IMR-90 (cell line): ENCODE measurements at regions not wholly inside any gene's neighbourhood (a gene's known extent, or its start where the extent isn't known, plus 50 kb on each side); places are given as distances from the start of the nearest gene placed in this dataset.

Source experiments
- ATAC-seq: fragments of 200-7000 bp; cut with Tn5 transposase; 2 replicates; pipeline ENCODE4 v1.9.1; 2020; ENCODE audit warnings: low read depth, mild to moderate bottlenecking, moderate library complexity
- BruUV-seq: library from RNA; stranded (reverse); fragments of 400-500 nt; replicated peaks from 2 replicates; lab custom pipeline; 2021; lab: Mats Ljungman, UMichigan
- CTCF ChIA-PET: fragments of 300-600 bp; formaldehyde crosslinking; extraction: SDS; loops from one replicate; lab custom pipeline; 2021; ENCODE audit warnings: antibody characterized with exemption; lab: Yijun Ruan, JAX
- POLR2A ChIA-PET: fragments of 300-600 bp; sonication (Branson Sonifier 250); formaldehyde crosslinking; loops from one replicate; lab custom pipeline; 2022; ENCODE audit warnings: antibody characterized with exemption; ENCODE audit not compliant: unreplicated experiment; lab: Charles Lee
- DNase-seq: peaks from one replicate; pipeline ENCODE4 v3.0.0; 2013
- H2AFZ ChIP-seq: replicated peaks from 2 replicates; pipeline ENCODE3; 2013; ENCODE audit warnings: low read length, mild to moderate bottlenecking; ENCODE audit not compliant: poor library complexity
- H2AK5ac ChIP-seq: 2 replicates; pipeline ENCODE4 v1.6.1; 2013; ENCODE audit warnings: low read depth, low read length, inconsistent platforms
- H2AK9ac ChIP-seq: replicated peaks from 2 replicates; pipeline ENCODE3; 2013; ENCODE audit warnings: mild to moderate bottlenecking, low read depth, low read length, moderate library complexity; ENCODE audit not compliant: poor library complexity
- H2BK120ac ChIP-seq: 2 replicates; pipeline ENCODE4 v1.6.1; 2013; ENCODE audit warnings: low read depth, low read length, inconsistent platforms
- H2BK15ac ChIP-seq: 3 replicates; pipeline ENCODE4 v1.6.1; 2013; ENCODE audit warnings: low read depth, low read length, inconsistent platforms
- H2BK20ac ChIP-seq: 2 replicates; pipeline ENCODE4 v1.6.1; 2013; ENCODE audit warnings: low read depth, mild to moderate bottlenecking, inconsistent platforms, low read length, moderate library complexity
- H2BK5ac ChIP-seq: 2 replicates; pipeline ENCODE4 v1.6.1; 2013; ENCODE audit warnings: mild to moderate bottlenecking, low read depth, low read length, inconsistent platforms; ENCODE audit not compliant: poor library complexity, severe bottlenecking
- H3K14ac ChIP-seq: replicated peaks from 2 replicates; pipeline ENCODE4 v1.6.1; 2013; ENCODE audit warnings: low read depth, low read length, inconsistent platforms
- H3K18ac ChIP-seq: 2 replicates; pipeline ENCODE4 v1.6.1; 2013; ENCODE audit warnings: low read depth, low read length, control low read depth
- H3K23ac ChIP-seq: 2 replicates; pipeline ENCODE4 v1.6.1; 2013; ENCODE audit warnings: low read depth, low read length, inconsistent platforms
- H3K27ac ChIP-seq: 2 replicates; pipeline ENCODE4 v1.5.1; 2013; ENCODE audit warnings: mild to moderate bottlenecking, control low read depth, low read length; ENCODE audit not compliant: insufficient read depth
- H3K27me3 ChIP-seq: 2 replicates; pipeline ENCODE4 v1.6.1; 2013; ENCODE audit warnings: low read length; ENCODE audit not compliant: control insufficient read depth, insufficient read depth
- H3K36me3 ChIP-seq: 2 replicates; pipeline ENCODE4 v1.6.1; 2013; ENCODE audit warnings: low read length, mixed read lengths; ENCODE audit not compliant: control insufficient read depth, insufficient read depth
- H3K4ac ChIP-seq: 2 replicates; pipeline ENCODE4 v1.6.1; 2013; ENCODE audit warnings: low read depth, low read length, inconsistent platforms
- H3K4me1 ChIP-seq: 2 replicates; pipeline ENCODE4 v1.6.1; 2013; ENCODE audit warnings: low read length, mixed read lengths; ENCODE audit not compliant: control insufficient read depth, insufficient read depth
- H3K4me2 ChIP-seq: 2 replicates; pipeline ENCODE4 v1.6.1; 2013; ENCODE audit warnings: low read depth, mild to moderate bottlenecking, control low read depth, low read length, moderate library complexity
- H3K4me3 ChIP-seq: 2 replicates; pipeline ENCODE4 v1.5.1; 2013; ENCODE audit warnings: low read depth, mild to moderate bottlenecking, control low read depth, low read length, moderate library complexity; ENCODE audit not compliant: insufficient read depth
- H3K56ac ChIP-seq: 2 replicates; pipeline ENCODE4 v1.6.1; 2013; ENCODE audit warnings: low read length, inconsistent platforms; ENCODE audit not compliant: insufficient read depth; ENCODE audit errors: extremely low read depth
- H3K79me1 ChIP-seq, 2 experiments: 2 replicates each; pipeline ENCODE4 v1.6.1; 2013; ENCODE audit warnings: low read length in 2 of 2, inconsistent platforms in 1 of 2, low read depth in 1 of 2
- H3K9ac ChIP-seq: 2 replicates; pipeline ENCODE4 v1.6.1; 2013; ENCODE audit warnings: low read depth, low read length, control low read depth
- H3K9me1 ChIP-seq: 2 replicates; pipeline ENCODE4 v1.6.1; 2013; ENCODE audit warnings: low read length, inconsistent platforms; ENCODE audit not compliant: insufficient read depth
- H3K9me3 ChIP-seq: 2 replicates; pipeline ENCODE4 v1.6.1; 2013; ENCODE audit warnings: low read length; ENCODE audit not compliant: control insufficient read depth, insufficient read depth
- H4K20me1 ChIP-seq: 2 replicates; pipeline ENCODE4 v1.6.1; 2013; ENCODE audit warnings: low read length, inconsistent platforms; ENCODE audit not compliant: insufficient read depth
- H4K5ac ChIP-seq: 2 replicates; pipeline ENCODE4 v1.6.1; 2013; ENCODE audit warnings: mild to moderate bottlenecking, low read depth, low read length, control low read depth
- H4K8ac ChIP-seq, 2 experiments: 2 replicates each; pipeline ENCODE4 v1.6.1; 2013; ENCODE audit warnings: low read depth in 2 of 2, low read length in 2 of 2, control low read depth in 1 of 2, inconsistent platforms in 1 of 2
- H4K91ac ChIP-seq: 2 replicates; pipeline ENCODE4 v1.6.1; 2013; ENCODE audit warnings: low read depth, low read length, inconsistent platforms; ENCODE audit not compliant: insufficient read depth
- BHLHE40 ChIP-seq: fragments of 150-350 bp; IDR thresholded peaks from 2 replicates; pipeline ENCODE4 v1.6.1; 2016; ENCODE audit warnings: mild to moderate bottlenecking, low read depth, low read length
- CEBPB ChIP-seq: IDR thresholded peaks from 2 replicates; pipeline ENCODE4 v1.6.1; 2012; ENCODE audit warnings: low read depth, low read length, improper control_type of control experiment
- CHD1 ChIP-seq: IDR thresholded peaks from 2 replicates; pipeline ENCODE4 v1.6.1; 2012; ENCODE audit warnings: low read depth, low read length, improper control_type of control experiment
- CTCF ChIP-seq: conservative IDR thresholded peaks from 2 replicates; pipeline ENCODE4 v1.5.1; 2012; ENCODE audit warnings: mild to moderate bottlenecking, low read depth, low read length, improper control_type of control experiment
- ELK1 ChIP-seq: fragments of 150-350 bp; IDR thresholded peaks from 2 replicates; pipeline ENCODE4 v1.6.1; 2016; ENCODE audit warnings: low read depth, mild to moderate bottlenecking, low read length, moderate library complexity, borderline replicate concordance
- FOS ChIP-seq: fragments of 150-350 bp; IDR thresholded peaks from 2 replicates; pipeline ENCODE4 v1.6.1; 2016; ENCODE audit warnings: low read depth, low read length
- MAZ ChIP-seq: IDR thresholded peaks from 2 replicates; pipeline ENCODE4 v1.6.1; 2012; ENCODE audit warnings: low read depth, mild to moderate bottlenecking, low read length, improper control_type of control experiment, moderate library complexity, borderline replicate concordance
- MXI1 ChIP-seq: IDR thresholded peaks from 2 replicates; pipeline ENCODE4 v1.6.1; 2012; ENCODE audit warnings: low read depth, mild to moderate bottlenecking, low read length, moderate library complexity, borderline replicate concordance
- POLR2A ChIP-seq: IDR thresholded peaks from 2 replicates; pipeline ENCODE4 v1.6.1; 2012; ENCODE audit warnings: mild to moderate bottlenecking, low read depth, low read length
- RAD21 ChIP-seq: IDR thresholded peaks from 2 replicates; pipeline ENCODE4 v1.6.1; 2012; ENCODE audit warnings: low read length, improper control_type of control experiment
- RCOR1 ChIP-seq: IDR thresholded peaks from 2 replicates; pipeline ENCODE4 v1.6.1; 2012; ENCODE audit warnings: mild to moderate bottlenecking, low read length, improper control_type of control experiment; ENCODE audit not compliant: insufficient replicate concordance
- RFX5 ChIP-seq: IDR thresholded peaks from 2 replicates; pipeline ENCODE4 v1.8.0; 2012; ENCODE audit warnings: low read depth, mild to moderate bottlenecking, low read length, moderate library complexity
- SMC3 ChIP-seq: fragments of 150-350 bp; IDR thresholded peaks from 2 replicates; pipeline ENCODE4 v1.6.1; 2016; ENCODE audit warnings: low read depth, mild to moderate bottlenecking, antibody characterized with exemption, low read length, moderate library complexity
- USF2 ChIP-seq: fragments of 150-350 bp; IDR thresholded peaks from 2 replicates; pipeline ENCODE4 v1.6.1; 2017; ENCODE audit warnings: mild to moderate bottlenecking, antibody characterized with exemption, low read length, low read depth
- dilution Hi-C: fragments of 300-500 bp; cut with HindIII; formaldehyde crosslinking; loops from one replicate; pipeline ENCODE4 v1.14.3; 2018; ENCODE audit warnings: low sequenced_read_pairs; ENCODE audit not compliant: unreplicated experiment
- in situ Hi-C: fragments of 300-500 bp; cut with MboI; formaldehyde crosslinking; loops from 3 replicates; pipeline ENCODE4 v1.14.3; 2019; ENCODE audit warnings: low sequenced_read_pairs, inconsistent platforms, mixed read lengths
- intact Hi-C: fragments of 100-400 bp; cut with micrococcal nuclease; formaldehyde crosslinking; loops from 2 replicates; pipeline ENCODE4 v1.10.0; 2022

GRCh38 chr5:167406513-167406912 is 884.9 kb upstream of the WWC1 start:
- H3K9me3 ChIP-seq = no peaks in the 10 kb centered on the region
- BruUV-seq = no TSS peak
- no peak overlapping the region for H2BK120ac ChIP-seq
- H3K4me2 ChIP-seq = no peak overlapping the region
- H2BK5ac ChIP-seq = no peak overlapping the region
- no peak overlapping the region for H3K18ac ChIP-seq
- H3K27me3 ChIP-seq = no peaks in the 10 kb centered on the region
- H3K4me3 ChIP-seq = no peak overlapping the region
- no peak overlapping the region for H3K4ac ChIP-seq
- TF ChIP-seq CHD1 (no peak), RAD21 (no peak), RFX5 (no peak), BHLHE40 (no peak), SMC3 (no peak), CTCF (no peak), CEBPB (no peak), POLR2A (no peak), ELK1 (no peak), FOS (no peak), RCOR1 (no peak), USF2 (no peak), MXI1 (no peak), MAZ (no peak)
- no peak overlapping the region for H2AK9ac ChIP-seq
- no peak overlapping the region for H3K14ac ChIP-seq
- no peak overlapping the region for H3K9ac ChIP-seq
- H2BK15ac ChIP-seq = no peak overlapping the region
- no peaks in the 10 kb centered on the region for H3K9me1 ChIP-seq
- no peak overlapping the region for H4K8ac ChIP-seq
- no peak overlapping the region for H4K91ac ChIP-seq
- ATAC-seq (no peak), DNase-seq (no peak)
- H4K20me1 ChIP-seq = no peaks in the 10 kb centered on the region
- no peak overlapping the region for H2AFZ ChIP-seq
- no peaks in the 10 kb centered on the region for H3K36me3 ChIP-seq
- H4K5ac ChIP-seq = no peak overlapping the region
- in situ Hi-C loops = no loop called here
- ChIA-PET CTCF (no interaction called here), POLR2A (no interaction called here)
- H3K79me1 ChIP-seq = no peaks in the 10 kb centered on the region
- H3K27ac ChIP-seq = no peak overlapping the region
- no peaks in the 10 kb centered on the region for H3K4me1 ChIP-seq
- H3K23ac ChIP-seq = no peak overlapping the region
- intact Hi-C loops = no loop called here
- no peak overlapping the region for H2AK5ac ChIP-seq
- no peak overlapping the region for H3K56ac ChIP-seq
- no peak overlapping the region for H2BK20ac ChIP-seq
- dilution Hi-C loops = no loop called here
